ES-I3 (cell line): ENCODE measurements at regions not wholly inside any gene's neighbourhood (a gene's known extent, or its start where the extent isn't known, plus 50 kb on each side); places are given as distances from the start of the nearest gene placed in this dataset.
"Not testable (repeated sequence)": the region's sequence is repeated elsewhere in the genome, so short reads cannot be mapped to it uniquely, and the experiment has no call there.

ENCODE experiments used
- H3K36me3 ChIP-seq: 2 replicates; pipeline ENCODE4 v1.6.1; 2013; ENCODE audit warnings: mild to moderate bottlenecking, low read length, control low read depth, moderate library complexity; ENCODE audit not compliant: insufficient read depth
- H3K4me1 ChIP-seq: 2 replicates; pipeline ENCODE4 v1.6.1; 2013; ENCODE audit warnings: mild to moderate bottlenecking, control low read depth, low read length; ENCODE audit not compliant: insufficient read depth
- H3K9ac ChIP-seq: 2 replicates; pipeline ENCODE4 v1.6.1; 2013; ENCODE audit warnings: low read depth, mild to moderate bottlenecking, low read length, moderate library complexity
- H3K9me3 ChIP-seq: 2 replicates; pipeline ENCODE4 v1.6.1; 2013; ENCODE audit warnings: mild to moderate bottlenecking, low read length, moderate library complexity; ENCODE audit not compliant: control insufficient read depth, insufficient read depth

- peaks cover 10% of the 10 kb centered on the region; the same call in 1 of the 2 replicates for H3K4me1 ChIP-seq
- no peaks in the 10 kb centered on the region for H3K36me3 ChIP-seq
- H3K9ac ChIP-seq, result no peak overlapping the region
Observed at GRCh38 chr5:60546207-60546606, 153.8 kb downstream of the DEPDC1B start.

GRCh38 chr5:60545551-60545950 is 154.4 kb downstream of the DEPDC1B start:
- H3K9ac ChIP-seq, result no peak overlapping the region
- H3K36me3 ChIP-seq, result no peaks in the 10 kb centered on the region
- peaks cover 14% of the 10 kb centered on the region; the same call in 1 of the 2 replicates for H3K4me1 ChIP-seq
- H3K9me3 ChIP-seq, result no peaks in the 10 kb centered on the region

More at GRCh38 chr5:60546207-60546606, 153.8 kb downstream of the DEPDC1B start:
- no peaks in the 10 kb centered on the region for H3K9me3 ChIP-seq

DNA sequence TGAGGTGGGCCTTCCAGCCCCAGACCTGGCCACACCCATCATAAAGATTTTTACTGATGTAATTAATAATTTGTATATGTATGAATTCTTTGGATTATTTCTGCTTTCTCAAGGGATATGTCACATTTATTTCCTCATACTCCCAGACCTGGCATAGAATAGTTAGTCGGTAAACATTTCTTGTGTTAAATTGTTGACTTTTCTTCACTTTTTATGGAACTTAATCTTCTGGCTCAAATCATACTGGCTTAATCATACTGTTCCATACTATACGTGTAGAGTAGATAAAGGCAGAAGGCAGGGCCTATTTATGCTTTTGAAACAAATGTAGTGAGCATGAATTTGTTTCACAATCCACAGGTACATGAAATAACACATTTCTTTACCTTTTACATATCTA is 155.8 kb downstream of the DEPDC1B start:
- no peak overlapping the region for H3K9ac ChIP-seq
- H3K4me1 ChIP-seq, result peaks cover 14% of the 10 kb centered on the region; the same call in 1 of the 2 replicates
- no peaks in the 10 kb centered on the region for H3K9me3 ChIP-seq
- H3K36me3 ChIP-seq, result no peaks in the 10 kb centered on the region

DNA sequence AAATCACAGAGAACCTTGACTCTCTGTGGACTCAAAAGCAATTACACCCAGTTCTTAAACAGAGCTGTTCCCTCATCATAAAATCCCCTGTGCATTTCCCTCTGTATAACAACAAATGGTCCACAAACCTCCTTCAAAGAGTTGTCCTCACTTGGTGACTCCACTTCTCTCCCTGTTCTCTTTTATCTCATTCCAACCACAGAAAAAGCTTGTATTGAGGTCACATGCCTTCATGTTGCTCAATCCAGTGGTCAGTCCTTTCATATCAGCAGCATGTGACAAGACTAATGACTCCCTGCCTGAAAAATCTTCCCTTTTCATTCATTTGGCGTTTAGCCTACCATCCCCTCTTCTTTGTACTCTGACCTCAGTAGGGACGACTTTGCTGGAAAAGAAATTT is 158.0 kb downstream of the DEPDC1B start:
- H3K9me3 ChIP-seq, result no peaks in the 10 kb centered on the region
- H3K9ac ChIP-seq, result no peak overlapping the region
- peaks cover 14% of the 10 kb centered on the region; the same call in 1 of the 2 replicates for H3K4me1 ChIP-seq
- no peaks in the 10 kb centered on the region for H3K36me3 ChIP-seq

DNA sequence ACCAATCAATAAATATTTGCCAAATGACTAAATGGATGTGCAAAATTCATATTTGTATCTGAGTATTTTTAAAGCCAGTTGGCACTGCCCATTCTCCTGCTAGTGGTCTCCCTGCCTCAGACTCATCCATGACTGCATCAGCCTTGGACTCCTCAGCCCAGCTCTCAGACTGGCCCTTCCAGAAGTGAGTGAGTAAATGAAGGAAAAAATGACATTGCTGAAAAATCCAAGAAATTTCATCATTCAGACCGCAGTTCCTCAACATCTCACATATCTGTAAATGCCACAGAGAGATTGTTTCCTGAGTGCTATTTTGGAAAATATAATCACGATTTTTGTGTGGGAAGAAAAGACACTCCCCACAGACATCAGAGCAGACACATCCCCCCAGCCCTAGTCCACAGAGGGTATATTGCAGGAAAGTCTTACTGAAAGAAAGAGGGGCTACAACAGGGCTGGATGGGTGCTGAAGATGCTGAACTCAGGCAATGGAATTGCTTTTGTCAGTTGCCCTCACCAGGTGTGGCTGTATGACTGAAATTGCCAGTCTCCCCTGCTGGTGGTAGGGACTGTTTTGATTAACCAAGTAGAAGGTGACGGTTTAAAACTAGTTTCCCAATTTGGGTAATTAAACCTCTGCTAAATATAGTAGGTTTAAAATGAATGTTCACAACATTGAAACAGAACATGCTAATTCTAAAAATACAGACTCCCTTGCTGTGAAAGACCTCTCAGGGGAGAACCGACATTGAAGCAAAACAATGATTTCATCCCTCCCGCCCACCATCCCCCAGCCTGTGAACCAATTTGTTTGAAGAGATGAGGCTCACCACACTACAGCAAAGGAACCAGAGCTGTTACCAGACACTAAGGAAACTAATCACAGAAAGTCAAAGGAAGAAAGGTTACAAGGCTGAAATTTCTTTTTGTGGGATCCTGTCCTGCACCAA is 158.8 kb downstream of the DEPDC1B start:
- H3K36me3 ChIP-seq, result no peaks in the 10 kb centered on the region
- peaks cover 14% of the 10 kb centered on the region; the same call in 1 of the 2 replicates for H3K4me1 ChIP-seq
- no peaks in the 10 kb centered on the region for H3K9me3 ChIP-seq
- H3K9ac ChIP-seq, result no peak overlapping the region

GRCh38 chr5:60538955-60539866 is 160.8 kb downstream of the DEPDC1B start:
- no peaks in the 10 kb centered on the region for H3K9me3 ChIP-seq
- no peak overlapping the region for H3K9ac ChIP-seq
- no peaks in the 10 kb centered on the region for H3K36me3 ChIP-seq
- H3K4me1 ChIP-seq, result peaks cover 14% of the 10 kb centered on the region; the same call in 1 of the 2 replicates

DNA sequence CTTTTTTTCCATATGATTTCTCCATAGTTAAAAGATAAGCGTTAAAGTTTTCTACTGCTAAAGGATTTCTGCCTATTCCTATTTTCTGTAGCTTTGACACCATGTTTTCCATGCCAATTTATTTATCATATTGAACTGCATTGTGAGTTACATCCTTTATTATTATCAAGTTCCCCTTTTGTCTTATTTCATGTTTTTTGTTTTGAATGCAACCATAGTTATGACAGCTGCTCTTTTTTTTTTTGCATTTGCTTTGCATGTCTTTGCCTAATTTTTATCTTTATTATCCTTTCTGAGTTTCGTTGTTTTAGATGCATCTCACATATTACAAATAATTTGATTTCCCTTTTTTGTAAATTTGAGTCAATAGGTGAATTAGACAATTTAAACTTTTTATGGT is 161.5 kb downstream of the DEPDC1B start:
- Histone ChIP-seq H3K36me3 (no peaks in the 10 kb centered on the region), H3K4me1 (peaks cover 14% of the 10 kb centered on the region; the same call in 1 of the 2 replicates), H3K9ac (no peak overlapping the region), H3K9me3 (no peaks in the 10 kb centered on the region)

DNA sequence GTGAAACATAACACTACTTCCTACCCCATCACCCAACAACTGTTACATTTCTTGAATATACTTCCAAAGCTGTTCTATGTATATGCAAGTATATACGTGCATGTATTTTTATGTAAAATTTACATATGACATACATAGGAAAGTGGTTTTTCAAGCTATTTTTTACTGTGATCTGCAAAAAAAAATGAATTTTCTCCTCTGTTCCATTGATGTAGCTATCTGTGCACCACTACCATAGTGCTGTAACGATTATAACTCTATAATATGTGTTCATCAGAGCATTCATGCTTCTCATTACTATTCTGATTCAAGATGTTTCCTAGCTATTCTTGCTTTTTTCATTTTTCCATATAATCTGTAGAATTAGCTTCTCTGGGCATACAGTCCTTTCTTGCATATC is 164.0 kb downstream of the DEPDC1B start:
- H3K4me1 ChIP-seq, result peaks cover 2% of the 10 kb centered on the region; the same call in 1 of the 2 replicates
- no peaks in the 10 kb centered on the region for H3K9me3 ChIP-seq
- no peak overlapping the region for H3K9ac ChIP-seq
- no peaks in the 10 kb centered on the region for H3K36me3 ChIP-seq

DNA sequence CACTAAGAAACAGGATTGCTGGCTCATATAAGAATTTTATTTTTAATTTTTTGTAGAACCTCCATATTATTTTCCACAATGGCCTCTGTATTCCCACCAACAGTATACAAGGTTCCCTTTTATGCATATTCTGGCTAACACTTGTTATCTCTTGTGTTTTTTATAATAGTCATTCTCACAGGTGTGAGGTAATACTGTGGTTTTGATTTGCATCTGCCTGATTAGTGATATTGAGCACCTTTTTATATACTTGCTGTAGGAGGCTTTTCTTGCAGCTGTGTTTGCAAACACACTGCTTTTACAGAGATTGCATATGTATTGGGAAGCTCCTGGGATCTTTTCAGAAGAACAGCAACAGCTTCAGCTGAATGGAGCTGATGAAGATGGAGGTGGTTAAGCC is 164.8 kb downstream of the DEPDC1B start:
- H3K4me1 ChIP-seq, result no peaks in the 10 kb centered on the region

DNA sequence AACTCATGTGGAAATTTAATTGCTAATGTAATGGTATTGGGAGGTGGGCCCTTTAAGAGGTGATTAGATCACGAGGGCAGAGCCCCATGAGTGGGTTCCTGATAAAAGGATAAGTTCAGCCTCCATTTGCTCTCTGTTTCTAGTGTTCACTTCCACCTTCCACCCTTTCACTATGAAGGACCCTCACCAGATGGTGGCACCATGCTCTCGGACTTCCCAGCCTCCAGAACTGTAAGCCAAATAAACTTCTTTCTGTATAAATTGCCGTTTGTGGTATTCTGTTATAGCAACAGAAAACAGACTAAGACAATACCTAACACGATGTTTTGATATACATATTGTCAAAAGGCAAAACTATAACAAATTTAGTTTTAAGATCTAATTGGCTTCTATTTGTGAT is 166.2 kb downstream of the DEPDC1B start:
- Histone ChIP-seq H3K9ac (no peak overlapping the region), H3K9me3 (no peaks in the 10 kb centered on the region), H3K36me3 (no peaks in the 10 kb centered on the region), H3K4me1 (no peaks in the 10 kb centered on the region)

More for the DNA sequence above, 164.8 kb downstream of the DEPDC1B start:
- no peak overlapping the region for H3K9ac ChIP-seq
- no peaks in the 10 kb centered on the region for H3K36me3 ChIP-seq
- H3K9me3 ChIP-seq, result no peaks in the 10 kb centered on the region

GRCh38 chr5:60532796-60533195 is 167.2 kb downstream of the DEPDC1B start:
- not testable (repeated sequence) for H3K9me3 ChIP-seq, H3K4me1 ChIP-seq, H3K36me3 ChIP-seq, H3K9ac ChIP-seq

DNA sequence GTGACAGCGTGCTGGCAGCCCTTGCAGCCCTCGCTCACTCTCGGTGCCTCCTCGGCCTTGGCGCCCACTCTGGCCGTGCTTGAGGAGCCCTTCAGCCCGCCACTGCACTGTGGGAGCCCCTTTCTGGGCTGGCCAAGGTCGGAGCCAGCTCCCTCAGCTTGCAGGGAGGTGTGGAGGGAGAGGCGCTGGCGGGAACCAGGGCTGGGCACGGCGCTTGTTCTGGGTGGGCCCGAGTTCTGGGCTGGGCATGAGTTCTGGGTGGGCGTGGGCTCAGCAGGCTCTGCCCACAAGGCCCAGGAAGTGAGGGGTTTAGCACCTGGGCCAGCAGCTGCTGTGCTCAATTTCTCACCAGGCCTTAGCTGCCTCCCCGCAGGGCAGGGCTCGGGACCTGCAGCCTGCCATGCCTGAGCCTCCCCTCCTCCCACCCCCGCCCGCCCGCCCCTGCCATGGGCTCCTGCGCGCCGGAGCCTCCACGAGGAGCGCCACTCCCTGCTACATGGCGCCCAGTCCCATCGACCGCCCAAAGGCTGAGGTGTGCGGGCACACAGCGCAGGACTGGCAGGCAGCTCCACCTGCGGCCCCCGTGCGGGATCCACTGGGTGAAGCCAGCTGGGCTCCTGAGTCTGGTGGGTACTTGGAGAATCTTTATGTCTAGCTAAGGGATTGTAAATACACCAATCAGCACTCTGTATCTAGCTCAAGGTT is 169.7 kb downstream of the DEPDC1B start:
- peaks cover 12% of the 10 kb centered on the region; the same call in 1 of the 2 replicates for H3K4me1 ChIP-seq
- H3K9me3 ChIP-seq, H3K9ac ChIP-seq, H3K36me3 ChIP-seq: not testable (repeated sequence)

GRCh38 chr5:60529001-60529400 is 171.0 kb downstream of the DEPDC1B start:
- Histone ChIP-seq H3K9me3 (no peaks in the 10 kb centered on the region), H3K4me1 (peaks cover 12% of the 10 kb centered on the region; the same call in 1 of the 2 replicates), H3K36me3 (no peaks in the 10 kb centered on the region), H3K9ac (no peak overlapping the region)

DNA sequence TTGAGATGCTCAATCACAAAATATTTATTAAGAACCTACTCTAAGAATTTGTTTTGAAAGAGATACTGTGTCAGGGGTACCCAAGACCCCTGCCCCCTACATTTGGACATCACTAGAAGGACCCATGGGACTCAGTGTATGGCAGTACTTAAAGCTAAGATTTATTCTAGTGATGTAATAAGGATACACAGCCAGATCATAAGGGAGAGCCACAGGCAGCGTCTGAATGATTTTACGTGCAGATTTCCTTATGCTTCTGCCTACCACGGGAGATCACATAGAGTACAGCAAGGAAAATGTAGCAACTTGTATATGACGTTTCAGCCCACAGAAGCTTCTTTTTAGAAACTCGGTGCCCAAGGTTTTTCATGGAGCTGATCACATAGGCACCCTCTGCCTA is 172.9 kb downstream of the DEPDC1B start:
- Histone ChIP-seq H3K4me1 (peaks cover 12% of the 10 kb centered on the region; the same call in 1 of the 2 replicates), H3K9me3 (no peaks in the 10 kb centered on the region), H3K9ac (no peak overlapping the region), H3K36me3 (no peaks in the 10 kb centered on the region)
